ENCODE measurements at regions not wholly inside any gene's neighbourhood (a gene's known extent, or its start where the extent isn't known, plus 50 kb on each side); places are given as distances from the start of the nearest gene placed in this dataset.

DNA sequence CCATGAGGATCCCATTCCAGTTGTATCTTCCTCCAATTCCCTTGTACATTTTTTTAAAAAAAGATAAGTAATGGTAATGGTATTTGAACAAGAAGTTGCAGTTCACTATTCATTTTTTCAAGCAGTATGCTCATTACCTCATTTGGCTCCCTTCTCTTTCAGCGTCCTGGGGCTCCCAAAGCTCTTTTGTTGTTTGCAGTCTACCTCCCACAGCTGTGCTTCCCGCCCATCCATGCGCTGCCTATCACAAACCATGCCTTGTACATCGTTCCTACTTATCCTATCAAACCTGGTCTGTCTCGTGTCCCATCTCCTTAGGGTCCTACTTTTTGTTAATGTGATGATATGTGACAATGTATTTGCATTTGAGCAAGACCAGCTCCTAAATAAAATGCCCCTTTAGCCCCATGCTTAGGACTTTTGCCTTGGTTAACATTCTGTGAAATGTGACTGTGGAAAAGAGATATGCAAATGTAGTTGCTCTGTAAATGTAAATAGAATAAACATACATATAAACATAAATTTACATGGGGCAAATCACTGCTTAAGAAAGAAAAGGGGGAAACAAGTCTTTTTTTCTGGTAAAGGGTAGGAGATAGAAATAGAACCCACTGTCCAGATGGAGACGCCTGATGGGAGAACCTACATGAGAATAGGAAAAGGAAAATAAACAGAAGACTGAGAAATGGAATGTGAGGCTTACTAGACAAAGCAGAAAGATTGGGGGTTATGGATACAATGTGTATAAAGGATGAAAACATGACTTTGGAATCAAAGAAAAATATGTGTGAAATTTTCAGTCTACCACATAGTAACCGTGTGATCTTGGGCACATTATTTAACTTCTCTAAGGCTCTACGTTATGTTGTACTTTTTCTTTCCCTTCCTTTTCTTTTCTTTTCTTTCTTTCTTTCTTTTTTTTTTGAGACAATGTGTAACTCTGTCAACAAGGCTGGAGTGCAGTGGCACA, 59.8 kb upstream of the PLXNA2 start:
- TF ChIP-seq, protein P1, sequence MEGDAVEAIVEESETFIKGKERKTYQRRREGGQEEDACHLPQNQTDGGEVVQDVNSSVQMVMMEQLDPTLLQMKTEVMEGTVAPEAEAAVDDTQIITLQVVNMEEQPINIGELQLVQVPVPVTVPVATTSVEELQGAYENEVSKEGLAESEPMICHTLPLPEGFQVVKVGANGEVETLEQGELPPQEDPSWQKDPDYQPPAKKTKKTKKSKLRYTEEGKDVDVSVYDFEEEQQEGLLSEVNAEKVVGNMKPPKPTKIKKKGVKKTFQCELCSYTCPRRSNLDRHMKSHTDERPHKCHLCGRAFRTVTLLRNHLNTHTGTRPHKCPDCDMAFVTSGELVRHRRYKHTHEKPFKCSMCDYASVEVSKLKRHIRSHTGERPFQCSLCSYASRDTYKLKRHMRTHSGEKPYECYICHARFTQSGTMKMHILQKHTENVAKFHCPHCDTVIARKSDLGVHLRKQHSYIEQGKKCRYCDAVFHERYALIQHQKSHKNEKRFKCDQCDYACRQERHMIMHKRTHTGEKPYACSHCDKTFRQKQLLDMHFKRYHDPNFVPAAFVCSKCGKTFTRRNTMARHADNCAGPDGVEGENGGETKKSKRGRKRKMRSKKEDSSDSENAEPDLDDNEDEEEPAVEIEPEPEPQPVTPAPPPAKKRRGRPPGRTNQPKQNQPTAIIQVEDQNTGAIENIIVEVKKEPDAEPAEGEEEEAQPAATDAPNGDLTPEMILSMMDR (IDR thresholded peaks at IDR 0.05): no peak
- TF ChIP-seq ZFX (IDR thresholded peaks at IDR 0.05; ENCODE audit: borderline replicate concordance): no peak
